ENCODE measurements at regions not wholly inside any gene's neighbourhood (a gene's known extent, or its start where the extent isn't known, plus 50 kb on each side); places are given as distances from the start of the nearest gene placed in this dataset.

DNA sequence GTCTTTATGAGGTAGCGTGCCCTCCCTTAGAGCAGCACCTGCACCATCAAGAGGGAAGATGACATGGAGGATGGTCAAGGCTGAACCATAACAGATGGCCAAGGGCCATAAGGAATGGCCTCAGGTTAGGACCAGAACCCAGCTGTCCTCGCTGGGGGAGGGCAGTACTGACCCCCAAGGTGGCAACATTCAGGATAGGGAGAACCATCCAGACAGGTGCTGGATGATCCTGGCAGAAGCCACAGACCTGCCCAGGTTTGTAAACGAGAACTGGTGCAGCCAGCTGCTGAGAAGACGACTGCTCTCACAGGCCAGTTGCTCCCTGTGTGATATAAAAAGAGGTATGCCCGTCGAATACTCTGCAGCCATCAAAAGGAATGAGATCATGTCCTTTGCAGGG is 320.4 kb downstream of the GLRX3 start:
- Histone ChIP-seq H3K27ac (ENCODE audit: low read depth, low read length) (no peak overlapping the region), H3K27me3 (ENCODE audit: insufficient read depth, low read length) (no peaks in the 10 kb centered on the region), H3K9ac (ENCODE audit: low read depth, low read length) (no peak overlapping the region), H3K4me1 (ENCODE audit: insufficient read depth, low read length) (no peaks in the 10 kb centered on the region), H3K36me3 (ENCODE audit: insufficient read depth, low read length) (no peaks in the 10 kb centered on the region), H3K4me3 (ENCODE audit: low read length) (no peak overlapping the region), H3K9me3 (ENCODE audit: insufficient read depth, low read depth, low read length) (no peaks in the 10 kb centered on the region)
- WGBS: 95% methylated on average over 6 of the region's 6 CpGs

DNA sequence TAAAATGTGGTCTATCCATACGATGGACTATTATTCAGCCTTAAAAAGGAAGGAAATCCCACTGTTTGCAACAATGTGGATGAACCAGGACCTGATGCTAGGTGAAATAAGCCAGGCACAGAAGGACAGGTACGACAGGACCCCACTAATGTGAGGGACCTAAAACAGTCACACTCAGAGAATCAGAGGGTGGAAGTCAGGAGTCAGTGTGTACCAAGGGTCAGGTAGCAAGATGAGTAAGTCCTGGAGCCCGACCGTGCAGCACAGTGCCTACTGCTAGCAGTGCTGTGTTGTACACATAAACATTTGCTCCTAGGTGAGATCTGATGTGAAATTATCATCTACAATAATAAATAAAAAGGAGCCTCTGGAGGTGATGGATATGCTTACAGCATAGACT is 322.3 kb downstream of the GLRX3 start:
- Histone ChIP-seq H3K4me1 (ENCODE audit: insufficient read depth, low read length) (no peaks in the 10 kb centered on the region), H3K4me3 (ENCODE audit: low read length) (no peak overlapping the region), H3K9me3 (ENCODE audit: insufficient read depth, low read depth, low read length) (no peaks in the 10 kb centered on the region), H3K27me3 (ENCODE audit: insufficient read depth, low read length) (no peaks in the 10 kb centered on the region), H3K36me3 (ENCODE audit: insufficient read depth, low read length) (no peaks in the 10 kb centered on the region), H3K9ac (ENCODE audit: low read depth, low read length) (no peak overlapping the region), H3K27ac (ENCODE audit: low read depth, low read length) (no peak overlapping the region)
- 98% methylated on average over 4 of the region's 4 CpGs for WGBS

DNA sequence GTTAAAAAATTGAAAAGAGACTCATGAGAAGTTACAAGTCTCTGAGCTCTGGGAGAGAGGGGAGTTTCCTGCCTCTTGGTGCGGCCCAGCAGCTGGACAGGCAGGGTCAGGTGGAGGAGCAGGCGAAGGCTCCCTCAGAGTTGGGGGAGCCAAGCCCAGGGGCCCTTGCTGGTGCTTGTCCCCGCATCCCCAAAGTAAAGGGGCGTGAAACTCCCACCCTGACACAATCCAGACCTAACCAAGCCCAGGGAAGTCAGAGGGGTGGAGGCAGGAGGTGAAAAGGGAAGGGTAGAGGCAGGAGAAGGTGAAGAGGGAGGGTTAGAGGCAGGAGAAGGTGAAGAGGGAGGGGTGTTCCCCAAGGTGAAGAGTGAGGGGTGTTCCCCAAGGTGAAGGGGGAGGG is 322.8 kb downstream of the GLRX3 start:
- Histone ChIP-seq H3K9ac (ENCODE audit: low read depth, low read length) (no peak overlapping the region), H3K9me3 (ENCODE audit: insufficient read depth, low read depth, low read length) (no peaks in the 10 kb centered on the region), H3K4me1 (ENCODE audit: insufficient read depth, low read length) (no peaks in the 10 kb centered on the region), H3K36me3 (ENCODE audit: insufficient read depth, low read length) (no peaks in the 10 kb centered on the region), H3K27ac (ENCODE audit: low read depth, low read length) (no peak overlapping the region), H3K27me3 (ENCODE audit: insufficient read depth, low read length) (no peaks in the 10 kb centered on the region), H3K4me3 (ENCODE audit: low read length) (no peak overlapping the region)
- 93% methylated on average over 4 of the region's 4 CpGs for WGBS

DNA sequence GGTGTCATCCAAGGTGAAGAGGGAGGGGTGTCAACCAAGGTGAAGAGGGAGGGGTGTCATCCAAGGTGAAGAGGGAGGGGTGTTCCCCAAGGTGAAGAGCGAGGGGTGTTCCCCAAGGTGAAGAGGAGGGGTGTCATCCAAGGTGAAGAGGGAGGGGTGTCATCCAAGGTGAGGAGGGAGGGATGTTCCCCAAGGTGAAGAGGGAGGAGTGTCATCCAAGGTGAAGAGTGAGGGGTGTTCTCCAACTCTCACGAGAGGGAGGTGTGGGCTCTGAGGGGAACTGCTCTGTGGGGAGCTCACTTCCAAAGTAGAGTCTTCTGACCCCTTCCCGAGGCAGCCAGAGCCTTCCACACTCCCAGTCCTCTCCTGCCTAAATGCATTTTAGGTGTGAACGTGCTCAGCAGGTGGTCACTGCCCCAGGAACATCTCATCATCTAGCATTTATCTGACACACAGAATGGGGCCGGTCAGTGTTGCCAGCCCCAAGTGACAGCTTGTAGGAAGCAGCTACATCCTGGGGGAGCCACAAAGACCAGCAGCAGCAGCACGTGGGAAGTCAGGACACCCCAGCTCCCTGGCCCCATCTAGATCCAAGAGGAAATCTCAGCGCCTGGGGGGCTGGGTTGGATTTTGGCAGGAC is 323.8 kb downstream of the GLRX3 start:
- Histone ChIP-seq H3K27ac (ENCODE audit: low read depth, low read length) (no peak overlapping the region), H3K4me1 (ENCODE audit: insufficient read depth, low read length) (no peaks in the 10 kb centered on the region), H3K27me3 (ENCODE audit: insufficient read depth, low read length) (no peaks in the 10 kb centered on the region), H3K9me3 (ENCODE audit: insufficient read depth, low read depth, low read length) (no peaks in the 10 kb centered on the region), H3K4me3 (ENCODE audit: low read length) (no peak overlapping the region), H3K9ac (ENCODE audit: low read depth, low read length) (no peak overlapping the region), H3K36me3 (ENCODE audit: insufficient read depth, low read length) (no peaks in the 10 kb centered on the region)
- WGBS: 73% methylated on average over 7 of the region's 7 CpGs

DNA sequence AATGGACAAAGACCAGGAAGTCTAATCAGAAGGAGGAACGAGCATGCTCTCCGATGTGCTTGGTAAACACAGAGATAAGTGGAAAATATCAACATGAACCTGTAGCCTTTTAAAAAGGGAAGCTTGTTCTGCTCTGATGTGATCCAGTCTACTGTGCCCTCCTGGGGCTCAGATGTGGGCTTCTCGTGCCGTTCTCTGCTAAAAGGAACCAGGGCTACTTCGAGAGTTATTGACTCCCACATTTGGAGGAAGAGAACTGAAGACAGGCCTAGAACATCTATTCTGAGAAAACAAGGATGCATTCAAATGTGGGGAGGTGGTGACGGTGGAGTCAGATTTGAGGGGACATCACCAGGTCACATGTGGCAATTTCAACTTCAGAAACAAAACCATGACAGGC is 325.4 kb downstream of the GLRX3 start:
- Histone ChIP-seq H3K36me3 (ENCODE audit: insufficient read depth, low read length) (no peaks in the 10 kb centered on the region), H3K9ac (ENCODE audit: low read depth, low read length) (no peak overlapping the region), H3K27ac (ENCODE audit: low read depth, low read length) (no peak overlapping the region), H3K4me3 (ENCODE audit: low read length) (no peak overlapping the region), H3K4me1 (ENCODE audit: insufficient read depth, low read length) (no peaks in the 10 kb centered on the region), H3K9me3 (ENCODE audit: insufficient read depth, low read depth, low read length) (no peaks in the 10 kb centered on the region), H3K27me3 (ENCODE audit: insufficient read depth, low read length) (no peaks in the 10 kb centered on the region)
- WGBS: 94% methylated on average over 6 of the region's 6 CpGs

DNA sequence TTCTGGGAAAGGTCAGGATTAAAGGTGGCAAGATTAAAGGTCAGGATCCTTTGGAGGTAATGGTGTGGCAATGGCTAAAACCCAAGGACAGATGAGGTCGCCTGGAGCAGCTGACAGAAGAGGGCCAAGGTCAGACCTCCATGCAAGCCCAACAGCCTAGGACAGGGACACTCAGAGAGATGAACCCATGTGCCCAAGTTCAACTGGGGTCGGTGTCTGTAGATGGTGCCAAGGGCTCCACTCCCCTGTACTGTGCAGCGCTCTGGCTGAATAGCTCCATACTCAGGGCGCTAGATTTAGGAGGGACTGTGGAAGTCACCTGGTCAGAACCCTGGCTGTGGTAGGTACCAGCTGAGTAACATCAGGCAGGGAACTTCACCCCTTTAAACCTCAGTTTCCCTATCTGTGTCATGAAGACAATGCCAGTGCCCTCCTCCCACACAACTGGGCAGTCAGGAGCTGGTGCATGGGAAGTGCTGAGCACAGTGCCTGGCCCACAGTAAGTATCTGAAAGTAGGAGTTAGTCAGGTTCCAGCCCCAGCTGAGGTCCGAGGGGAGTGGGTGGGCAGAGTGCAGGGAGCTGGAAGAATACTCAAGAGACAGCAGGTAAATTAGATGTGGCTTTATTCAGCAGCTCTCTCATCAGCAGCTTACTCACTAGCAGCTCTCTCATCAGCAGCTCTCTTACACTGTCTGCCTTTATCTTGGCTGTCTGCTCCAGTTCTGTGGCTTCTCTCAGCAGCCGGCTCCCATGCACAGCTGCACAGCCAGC is 327.1 kb downstream of the GLRX3 start:
- Histone ChIP-seq H3K36me3 (ENCODE audit: insufficient read depth, low read length) (no peaks in the 10 kb centered on the region), H3K9ac (ENCODE audit: low read depth, low read length) (no peak overlapping the region), H3K27ac (ENCODE audit: low read depth, low read length) (no peak overlapping the region), H3K9me3 (ENCODE audit: insufficient read depth, low read depth, low read length) (no peaks in the 10 kb centered on the region), H3K4me3 (ENCODE audit: low read length) (no peak overlapping the region), H3K27me3 (ENCODE audit: insufficient read depth, low read length) (no peaks in the 10 kb centered on the region), H3K4me1 (ENCODE audit: insufficient read depth, low read length) (no peaks in the 10 kb centered on the region)
- WGBS: 94% methylated on average over 6 of the region's 6 CpGs

DNA sequence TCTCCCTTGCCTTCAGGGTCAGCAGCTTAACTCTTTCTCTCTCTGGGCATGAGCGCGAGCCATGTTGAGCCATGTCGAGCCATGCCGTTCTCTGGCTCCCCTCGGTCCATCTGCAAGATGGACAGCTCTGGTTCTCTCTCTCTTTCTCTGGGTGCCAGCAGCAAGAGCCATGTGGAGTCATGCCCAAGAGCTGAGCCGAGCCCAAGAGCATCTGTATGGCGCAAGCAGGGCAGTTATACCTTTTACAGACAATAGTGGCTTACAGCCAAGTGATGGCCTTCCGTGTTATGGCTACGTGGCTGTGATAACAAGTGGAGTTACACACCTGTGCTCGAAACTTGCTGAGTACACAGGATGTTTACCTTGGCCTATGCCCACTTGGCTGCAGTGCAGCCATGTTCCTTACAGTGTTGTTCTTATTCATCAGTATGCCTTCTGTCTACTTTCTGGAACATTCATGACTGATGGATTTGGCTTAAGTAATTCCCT is 327.7 kb downstream of the GLRX3 start:
- Histone ChIP-seq H3K9ac (ENCODE audit: low read depth, low read length) (no peak overlapping the region), H3K36me3 (ENCODE audit: insufficient read depth, low read length) (no peaks in the 10 kb centered on the region), H3K27me3 (ENCODE audit: insufficient read depth, low read length) (no peaks in the 10 kb centered on the region), H3K4me1 (ENCODE audit: insufficient read depth, low read length) (no peaks in the 10 kb centered on the region), H3K4me3 (ENCODE audit: low read length) (no peak overlapping the region), H3K9me3 (ENCODE audit: insufficient read depth, low read depth, low read length) (0 out of 2 replicates have a peak, but pooled peaks cover 5% of the 10 kb centered on the region), H3K27ac (ENCODE audit: low read depth, low read length) (no peak overlapping the region)
- 96% methylated on average over 10 of the region's 10 CpGs for WGBS

DNA sequence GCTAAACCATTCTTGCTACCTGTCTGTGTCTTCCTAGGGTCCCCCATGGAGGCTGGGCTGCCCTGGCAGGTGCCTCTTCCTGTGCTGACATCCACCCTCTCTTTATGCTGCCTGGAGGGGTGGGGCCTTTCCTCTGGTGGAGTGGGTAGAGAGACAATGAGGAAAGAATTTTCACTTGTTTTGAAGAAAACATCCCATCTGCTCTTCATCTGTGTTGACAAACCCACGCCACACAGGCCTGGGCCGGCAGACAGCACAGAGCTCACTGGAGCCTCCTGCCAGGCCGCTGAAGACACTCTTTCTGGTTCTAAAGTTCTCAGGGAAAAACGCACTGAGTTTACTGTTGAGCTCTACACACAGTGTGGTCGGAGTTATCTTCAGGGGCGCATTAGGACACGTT is 328.2 kb downstream of the GLRX3 start:
- Histone ChIP-seq H3K27me3 (ENCODE audit: insufficient read depth, low read length) (no peaks in the 10 kb centered on the region), H3K9me3 (ENCODE audit: insufficient read depth, low read depth, low read length) (0 out of 2 replicates have a peak, but pooled peaks cover 5% of the 10 kb centered on the region), H3K4me3 (ENCODE audit: low read length) (no peak overlapping the region), H3K36me3 (ENCODE audit: insufficient read depth, low read length) (no peaks in the 10 kb centered on the region), H3K27ac (ENCODE audit: low read depth, low read length) (no peak overlapping the region), H3K4me1 (ENCODE audit: insufficient read depth, low read length) (no peaks in the 10 kb centered on the region), H3K9ac (ENCODE audit: low read depth, low read length) (no peak overlapping the region)
- 90% methylated on average over 7 of the region's 7 CpGs for WGBS

DNA sequence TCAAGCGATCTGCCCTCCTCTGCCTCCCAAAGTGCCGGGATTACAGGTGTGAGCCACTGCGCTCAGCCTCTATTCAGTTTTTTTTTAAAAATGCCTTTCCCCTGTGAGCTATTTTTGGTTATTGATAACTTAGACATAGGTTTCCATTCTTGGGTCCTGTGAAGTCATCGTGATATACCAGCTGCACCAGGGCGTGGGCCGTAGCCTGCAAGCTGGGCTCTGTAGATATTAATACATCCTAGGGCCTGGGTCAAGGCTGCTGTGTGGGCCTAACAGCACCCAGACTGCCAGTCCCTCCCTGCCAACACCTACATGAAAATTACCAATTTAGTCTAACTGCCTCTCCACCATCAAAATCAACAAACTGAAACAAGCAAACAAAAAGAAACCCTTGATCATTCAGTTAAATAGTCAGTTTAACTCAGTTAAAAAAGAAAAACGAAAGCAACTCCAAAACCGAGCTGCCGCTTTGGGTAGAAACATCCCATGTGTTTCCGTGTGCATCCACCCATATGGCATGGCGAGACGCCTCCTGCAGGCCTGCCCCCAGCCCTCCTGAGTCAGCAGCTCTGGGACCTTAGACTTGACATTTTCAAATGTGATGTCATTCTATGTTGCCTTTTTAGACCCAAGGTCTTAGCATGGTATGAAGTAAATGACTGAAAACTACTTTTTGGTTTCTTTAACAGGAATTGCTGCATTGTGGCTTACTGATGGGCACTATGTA is 330.2 kb downstream of the GLRX3 start:
- Histone ChIP-seq H3K27me3 (ENCODE audit: insufficient read depth, low read length) (no peaks in the 10 kb centered on the region), H3K9ac (ENCODE audit: low read depth, low read length) (no peak overlapping the region), H3K27ac (ENCODE audit: low read depth, low read length) (no peak overlapping the region), H3K9me3 (ENCODE audit: insufficient read depth, low read depth, low read length) (0 out of 2 replicates have a peak, but pooled peaks cover 5% of the 10 kb centered on the region), H3K36me3 (ENCODE audit: insufficient read depth, low read length) (no peaks in the 10 kb centered on the region), H3K4me1 (ENCODE audit: insufficient read depth, low read length) (no peaks in the 10 kb centered on the region), H3K4me3 (ENCODE audit: low read length) (no peak overlapping the region)
- 95% methylated on average over 12 of the region's 12 CpGs for WGBS

DNA sequence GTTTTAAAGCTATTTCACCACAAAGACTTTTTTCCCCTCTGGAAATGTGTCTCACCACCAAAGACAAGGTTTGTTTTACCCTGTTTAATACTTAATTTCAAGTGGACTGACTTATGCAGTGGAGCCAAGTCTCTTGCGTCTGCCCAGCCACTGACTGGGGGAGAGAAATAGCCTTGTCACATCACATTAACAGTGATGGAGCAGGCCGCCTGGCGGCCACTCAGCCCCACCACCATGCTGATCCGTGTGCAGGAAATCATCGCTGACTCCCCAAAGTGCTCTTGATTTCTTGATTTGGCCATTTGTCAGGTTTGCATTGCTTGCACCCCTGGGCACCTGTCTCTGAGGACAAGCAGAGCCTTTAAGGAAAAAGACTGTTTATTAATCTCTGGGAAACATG is 334.1 kb downstream of the GLRX3 start:
- Histone ChIP-seq H3K9ac (ENCODE audit: low read depth, low read length) (no peak overlapping the region), H3K27me3 (ENCODE audit: insufficient read depth, low read length) (no peaks in the 10 kb centered on the region), H3K36me3 (ENCODE audit: insufficient read depth, low read length) (no peaks in the 10 kb centered on the region), H3K27ac (ENCODE audit: low read depth, low read length) (no peak overlapping the region), H3K4me1 (ENCODE audit: insufficient read depth, low read length) (no peaks in the 10 kb centered on the region), H3K4me3 (ENCODE audit: low read length) (no peak overlapping the region), H3K9me3 (ENCODE audit: insufficient read depth, low read depth, low read length) (0 out of 2 replicates have a peak, but pooled peaks cover 5% of the 10 kb centered on the region)
- WGBS: 95% methylated on average over 5 of the region's 5 CpGs

DNA sequence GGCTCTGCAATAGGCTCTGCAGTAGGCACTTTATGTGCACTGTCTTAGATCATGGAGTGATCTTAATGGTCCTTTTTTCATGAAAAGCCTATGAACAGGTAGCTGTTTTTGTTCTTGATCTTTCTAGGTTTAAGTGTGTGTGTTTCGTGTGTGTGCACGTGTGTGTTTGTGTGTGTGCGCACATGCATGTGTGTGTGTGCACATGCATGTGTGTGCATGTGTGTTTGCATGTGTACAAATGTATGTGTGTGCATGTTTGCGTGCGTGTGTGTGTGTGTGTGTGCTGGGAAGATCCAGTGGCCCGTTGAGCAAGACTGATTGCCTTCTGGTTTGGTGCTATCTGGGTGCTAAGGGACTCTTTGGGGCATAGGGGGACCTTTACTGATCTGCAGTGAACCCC is 334.8 kb downstream of the GLRX3 start:
- no peak overlapping the region for H3K4me3 ChIP-seq (ENCODE audit: low read length)
- WGBS: 95% methylated on average over 6 of the region's 6 CpGs
- no peaks in the 10 kb centered on the region for H3K27me3 ChIP-seq (ENCODE audit: insufficient read depth, low read length)
- H3K4me1 ChIP-seq (ENCODE audit: insufficient read depth, low read length): no peaks in the 10 kb centered on the region
- H3K36me3 ChIP-seq (ENCODE audit: insufficient read depth, low read length): no peaks in the 10 kb centered on the region
- 0 out of 2 replicates have a peak, but pooled peaks cover 5% of the 10 kb centered on the region for H3K9me3 ChIP-seq (ENCODE audit: insufficient read depth, low read depth, low read length)
- no peak overlapping the region for H3K27ac ChIP-seq (ENCODE audit: low read depth, low read length)
- H3K9ac ChIP-seq (ENCODE audit: low read depth, low read length): no peak overlapping the region

All from HUES64 (cell line).